ENCODE measurements at regions not wholly inside any gene's neighbourhood (a gene's known extent, or its start where the extent isn't known, plus 50 kb on each side); places are given as distances from the start of the nearest gene placed in this dataset.
"Not testable (repeated sequence)": the region's sequence is repeated elsewhere in the genome, so short reads cannot be mapped to it uniquely, and the experiment has no call there.

GRCh38 chr4:28402751-28403150 lies 1542.1 kb downstream of the STIM2 start:
- DNase-seq (ENCODE audit: low spot score), result no peak

- DNase-seq (ENCODE audit: low spot score), result no peak
Measured at GRCh38 chr4:28421221-28421620, 1560.6 kb downstream of the STIM2 start.

- no peak for DNase-seq (ENCODE audit: low spot score)
Measured at GRCh38 chr4:28426251-28426650, 1565.6 kb downstream of the STIM2 start.

- DNase-seq (ENCODE audit: low spot score), result no peak
Measured at GRCh38 chr4:28427306-28428085, 1566.9 kb downstream of the STIM2 start.

- DNase-seq (ENCODE audit: low spot score), result no peak
Measured at GRCh38 chr4:28432348-28433025, 1571.8 kb downstream of the STIM2 start.

- DNase-seq (ENCODE audit: low spot score), result no peak
Measured at GRCh38 chr4:28435314-28435713, 1574.7 kb downstream of the STIM2 start.

GRCh38 chr4:28436191-28437080 lies 1575.8 kb downstream of the STIM2 start:
- DNase-seq (ENCODE audit: low spot score), result no peak

- peak; percentile 47 for DNase-seq (ENCODE audit: low spot score)
Measured at GRCh38 chr4:28443371-28443770, 1582.7 kb downstream of the STIM2 start.

GRCh38 chr4:28443801-28444412 lies 1583.3 kb downstream of the STIM2 start:
- DNase-seq (ENCODE audit: low spot score), result peak; percentile 13

- DNase-seq (ENCODE audit: low spot score), result no peak
Measured at GRCh38 chr4:28444886-28445496, 1584.3 kb downstream of the STIM2 start.

GRCh38 chr4:28449085-28449484 lies 1588.4 kb downstream of the STIM2 start:
- no peak for DNase-seq (ENCODE audit: low spot score)

GRCh38 chr4:28451346-28451745 lies 1590.7 kb downstream of the STIM2 start:
- DNase-seq (ENCODE audit: low spot score), result no peak

- DNase-seq (ENCODE audit: low spot score), result no peak
Measured at GRCh38 chr4:28462766-28463700, 1602.4 kb downstream of the STIM2 start.

- DNase-seq (ENCODE audit: low spot score), result no peak
Measured at GRCh38 chr4:28464823-28465222, 1604.2 kb downstream of the STIM2 start.

GRCh38 chr4:28466886-28467285 lies 1606.2 kb downstream of the STIM2 start:
- DNase-seq (ENCODE audit: low spot score), result not testable (repeated sequence)

- no peak for DNase-seq (ENCODE audit: low spot score)
Measured at GRCh38 chr4:28469387-28469786, 1608.7 kb downstream of the STIM2 start.

- DNase-seq (ENCODE audit: low spot score), result no peak
Measured at GRCh38 chr4:28469886-28470285, 1609.2 kb downstream of the STIM2 start.

- DNase-seq (ENCODE audit: low spot score), result no peak
Measured at GRCh38 chr4:28475381-28475780, 1614.7 kb downstream of the STIM2 start.

- no peak for DNase-seq (ENCODE audit: low spot score)
Measured at GRCh38 chr4:28479666-28480065, 1619.0 kb downstream of the STIM2 start.

- DNase-seq (ENCODE audit: low spot score), result no peak
Measured at GRCh38 chr4:28481565-28481964, 1620.9 kb downstream of the STIM2 start.

Data from putamen (tissue), 1 donor.